NCI-H1417 (cell line): ENCODE measurements at regions not wholly inside any gene's neighbourhood (a gene's known extent, or its start where the extent isn't known, plus 50 kb on each side); places are given as distances from the start of the nearest gene placed in this dataset.
"Not testable (repeated sequence)": the region's sequence is repeated elsewhere in the genome, so short reads cannot be mapped to it uniquely, and the experiment has no call there.

ENCODE experiments used
- DNase-seq, 3 experiments: peaks; one replicate each; lab custom pipeline; 2025; lab: John Stamatoyannopoulos, UW

GRCh38 chr10:2790396-2791188 lies 276.8 kb upstream of the PFKP start:
- no peak for DNase-seq

GRCh38 chr10:2786251-2786650 lies 281.1 kb upstream of the PFKP start:
- no peak for DNase-seq

GRCh38 chr10:2784766-2785165 lies 282.6 kb upstream of the PFKP start:
- no peak for DNase-seq

- DNase-seq, result no peak
Observed at GRCh38 chr10:2782950-2783349, 284.4 kb upstream of the PFKP start.

GRCh38 chr10:2782265-2782664 lies 285.1 kb upstream of the PFKP start:
- DNase-seq, result no peak

- DNase-seq, result no peak
Observed at GRCh38 chr10:2777666-2778355, 289.5 kb upstream of the PFKP start.

GRCh38 chr10:2772816-2773631 lies 294.3 kb upstream of the PFKP start:
- peak in 2 of 3 experiments; percentile 45 to 85 for DNase-seq

- DNase-seq, result no peak
Observed at GRCh38 chr10:2772135-2772534, 295.2 kb upstream of the PFKP start.

- DNase-seq, result not testable (repeated sequence)
Observed at GRCh38 chr10:2767293-2767692, 300.1 kb upstream of the PFKP start.

GRCh38 chr10:2761971-2762370 lies 305.4 kb upstream of the PFKP start:
- no peak for DNase-seq

GRCh38 chr10:2761311-2761710 lies 306.0 kb upstream of the PFKP start:
- DNase-seq, result no peak

GRCh38 chr10:2760736-2761135 lies 306.6 kb upstream of the PFKP start:
- DNase-seq, result no peak

GRCh38 chr10:2759233-2759632 lies 308.1 kb upstream of the PFKP start:
- DNase-seq, result no peak

- no peak for DNase-seq
Observed at GRCh38 chr10:2754943-2755342, 312.4 kb upstream of the PFKP start.

GRCh38 chr10:2748287-2748686 lies 319.1 kb upstream of the PFKP start:
- no peak for DNase-seq

- DNase-seq, result no peak
Observed at GRCh38 chr10:2746638-2747037, 320.7 kb upstream of the PFKP start.

GRCh38 chr10:2745666-2746065 lies 321.7 kb upstream of the PFKP start:
- DNase-seq, result no peak

- peak in 1 of 3 experiments; percentile 1 for DNase-seq
Observed at GRCh38 chr10:2744547-2745200, 322.7 kb upstream of the PFKP start.

GRCh38 chr10:2734603-2735002 lies 332.7 kb upstream of the PFKP start:
- DNase-seq, result no peak

- no peak for DNase-seq
Observed at GRCh38 chr10:2733278-2733963, 333.9 kb upstream of the PFKP start.

- DNase-seq, result no peak
Observed at GRCh38 chr10:2731940-2732339, 335.4 kb upstream of the PFKP start.

GRCh38 chr10:2729197-2729596 lies 338.2 kb upstream of the PFKP start:
- DNase-seq, result no peak
